Keratinocyte (primary cell): ENCODE measurements at regions not wholly inside any gene's neighbourhood (a gene's known extent, or its start where the extent isn't known, plus 50 kb on each side); places are given as distances from the start of the nearest gene placed in this dataset.

Source experiments
- EZH2 ChIP-seq: IDR thresholded peaks from one replicate; pipeline ENCODE4 v1.6.1; 2012; ENCODE audit warnings: inconsistent platforms, mild to moderate bottlenecking, low read length, moderate library complexity
- TF ChIP-seq, protein P1 (sequence below), 3 experiments: IDR thresholded peaks in 1 of 3; conservative IDR thresholded peaks in 1 of 3; optimal IDR thresholded peaks in 1 of 3; 2 replicates in 2 of 3; 3 replicates in 1 of 3; pipeline versions ENCODE3 to v1.5.1; 2011; ENCODE audit warnings: low read length in 3 of 3, mild to moderate bottlenecking in 3 of 3, moderate library complexity in 2 of 3, control low read depth in 1 of 3, inconsistent platforms in 1 of 3; ENCODE audit not compliant: insufficient read depth in 2 of 3; ENCODE audit errors: extremely low read depth in 1 of 3

DNA sequence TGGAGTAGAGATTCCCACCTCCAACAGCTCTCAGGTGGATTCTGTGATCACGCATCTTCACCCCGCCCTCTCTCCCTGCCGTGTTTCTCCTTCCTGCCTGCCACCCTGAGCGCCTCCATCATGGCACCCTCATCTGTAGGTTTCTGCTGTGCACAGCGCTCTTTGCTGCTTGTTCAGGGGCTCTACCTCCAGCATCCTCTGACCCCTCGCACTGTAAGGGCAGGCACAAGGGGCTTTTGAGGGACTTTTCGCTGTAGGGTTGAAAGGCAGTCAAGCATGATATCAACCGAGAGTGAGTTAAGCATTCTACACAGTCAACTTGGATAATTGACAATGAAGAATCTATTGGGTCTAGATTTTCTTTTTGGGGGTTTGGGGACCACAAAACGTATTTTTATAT, 99.1 kb upstream of the GREM2 start:
- TF ChIP-seq, protein P1, sequence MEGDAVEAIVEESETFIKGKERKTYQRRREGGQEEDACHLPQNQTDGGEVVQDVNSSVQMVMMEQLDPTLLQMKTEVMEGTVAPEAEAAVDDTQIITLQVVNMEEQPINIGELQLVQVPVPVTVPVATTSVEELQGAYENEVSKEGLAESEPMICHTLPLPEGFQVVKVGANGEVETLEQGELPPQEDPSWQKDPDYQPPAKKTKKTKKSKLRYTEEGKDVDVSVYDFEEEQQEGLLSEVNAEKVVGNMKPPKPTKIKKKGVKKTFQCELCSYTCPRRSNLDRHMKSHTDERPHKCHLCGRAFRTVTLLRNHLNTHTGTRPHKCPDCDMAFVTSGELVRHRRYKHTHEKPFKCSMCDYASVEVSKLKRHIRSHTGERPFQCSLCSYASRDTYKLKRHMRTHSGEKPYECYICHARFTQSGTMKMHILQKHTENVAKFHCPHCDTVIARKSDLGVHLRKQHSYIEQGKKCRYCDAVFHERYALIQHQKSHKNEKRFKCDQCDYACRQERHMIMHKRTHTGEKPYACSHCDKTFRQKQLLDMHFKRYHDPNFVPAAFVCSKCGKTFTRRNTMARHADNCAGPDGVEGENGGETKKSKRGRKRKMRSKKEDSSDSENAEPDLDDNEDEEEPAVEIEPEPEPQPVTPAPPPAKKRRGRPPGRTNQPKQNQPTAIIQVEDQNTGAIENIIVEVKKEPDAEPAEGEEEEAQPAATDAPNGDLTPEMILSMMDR (optimal IDR thresholded peaks at IDR 0.05 in 1 of 3, IDR thresholded peaks at IDR 0.05 in 1 of 3, conservative IDR thresholded peaks at IDR 0.05 in 1 of 3; ENCODE audit: extremely low read depth in 1 of 3, insufficient read depth in 2 of 3, low read length in 3 of 3) = no peak
- TF ChIP-seq EZH2 = no peak
